Nephron (organoid): ENCODE measurements at regions not wholly inside any gene's neighbourhood (a gene's known extent, or its start where the extent isn't known, plus 50 kb on each side); places are given as distances from the start of the nearest gene placed in this dataset.

Source experiments
- H3K27ac Mint-ChIP-seq, 3 experiments: 2 replicates each; pipeline ENCODE4 v1.8.0; 2020; ENCODE audit warnings: mixed read lengths in 3 of 3, mild to moderate bottlenecking in 2 of 3, moderate library complexity in 1 of 3
- H3K27me3 Mint-ChIP-seq: 2 replicates; pipeline ENCODE4 v1.8.0; 2021; ENCODE audit warnings: low read depth, mild to moderate bottlenecking, moderate library complexity, mixed read lengths
- H3K36me3 Mint-ChIP-seq: 2 replicates; pipeline ENCODE4 v1.8.0; 2020; ENCODE audit warnings: low read depth, mixed read lengths
- H3K4me1 Mint-ChIP-seq: 2 replicates; pipeline ENCODE4 v1.8.0; 2020; ENCODE audit warnings: mixed read lengths
- H3K4me3 Mint-ChIP-seq, 3 experiments: 2 replicates each; pipeline ENCODE4 v1.8.0; 2020; ENCODE audit warnings: mild to moderate bottlenecking in 3 of 3, mixed read lengths in 3 of 3, moderate library complexity in 2 of 3
- H3K9me3 Mint-ChIP-seq: 2 replicates; pipeline ENCODE4 v1.8.0; 2020; ENCODE audit warnings: mixed read lengths
- TF ChIP-seq, protein P1 (sequence below), 3 experiments: fragments of 200-600 bp; sonication (generic); IDR thresholded peaks; one replicate each; pipeline ENCODE4 v1.5.0; 2021; ENCODE audit warnings: antibody characterized with exemption in 3 of 3; ENCODE audit not compliant: unreplicated experiment in 3 of 3

DNA sequence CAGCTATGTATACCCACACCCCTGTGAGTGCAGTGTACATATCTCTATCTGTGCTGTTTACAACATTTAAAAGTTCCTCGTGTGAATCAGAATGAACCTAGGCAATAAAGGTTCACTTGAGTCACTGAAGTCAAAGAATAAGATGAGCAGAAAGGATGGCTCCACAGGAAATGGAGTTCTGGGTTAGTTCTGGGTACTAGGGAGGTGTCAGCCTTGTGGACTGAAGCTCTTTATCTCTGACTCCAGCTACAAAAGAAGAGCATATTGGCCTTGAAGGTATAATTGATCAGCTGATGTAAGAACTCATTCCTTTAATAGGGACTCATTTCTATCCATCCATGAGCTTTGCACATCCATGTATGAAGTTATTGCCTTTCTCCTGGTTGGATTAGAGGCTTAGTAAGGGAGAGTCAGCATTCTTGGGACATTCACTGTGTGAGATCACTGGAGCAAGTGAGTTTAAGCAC lies 73.9 kb upstream of the BACH2 start:
- H3K27me3 Mint-ChIP-seq, result no peaks in the 10 kb centered on the region

DNA sequence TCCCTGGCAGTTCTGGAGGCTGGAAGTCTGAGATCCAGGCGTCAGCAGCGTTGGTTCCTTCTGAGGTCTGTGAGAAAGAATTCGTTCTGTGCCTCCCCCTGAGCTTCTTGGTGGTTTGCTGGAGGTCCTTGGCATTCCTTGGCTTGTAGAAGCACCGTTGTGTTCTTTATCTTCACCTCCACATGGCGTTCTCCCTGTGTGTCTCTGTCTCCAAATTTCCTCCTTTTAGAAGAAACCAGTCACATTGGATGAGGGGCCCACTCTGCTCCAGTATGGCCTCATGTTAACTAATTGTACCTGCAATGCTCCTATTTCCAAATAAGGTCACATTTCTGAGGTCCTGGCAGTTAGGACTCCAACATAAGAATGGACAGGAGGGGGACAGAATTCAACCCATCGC lies 73.0 kb upstream of the BACH2 start:
- H3K36me3 Mint-ChIP-seq, result no peaks in the 10 kb centered on the region
- H3K4me1 Mint-ChIP-seq, result peaks cover 36% of the 10 kb centered on the region
- H3K27me3 Mint-ChIP-seq, result no peaks in the 10 kb centered on the region
- H3K9me3 Mint-ChIP-seq, result peaks cover 4% of the 10 kb centered on the region
- H3K27ac Mint-ChIP-seq, result peak overlapping the region in 2 of 3 experiments; percentile 71 to 87
- TF ChIP-seq, protein P1, sequence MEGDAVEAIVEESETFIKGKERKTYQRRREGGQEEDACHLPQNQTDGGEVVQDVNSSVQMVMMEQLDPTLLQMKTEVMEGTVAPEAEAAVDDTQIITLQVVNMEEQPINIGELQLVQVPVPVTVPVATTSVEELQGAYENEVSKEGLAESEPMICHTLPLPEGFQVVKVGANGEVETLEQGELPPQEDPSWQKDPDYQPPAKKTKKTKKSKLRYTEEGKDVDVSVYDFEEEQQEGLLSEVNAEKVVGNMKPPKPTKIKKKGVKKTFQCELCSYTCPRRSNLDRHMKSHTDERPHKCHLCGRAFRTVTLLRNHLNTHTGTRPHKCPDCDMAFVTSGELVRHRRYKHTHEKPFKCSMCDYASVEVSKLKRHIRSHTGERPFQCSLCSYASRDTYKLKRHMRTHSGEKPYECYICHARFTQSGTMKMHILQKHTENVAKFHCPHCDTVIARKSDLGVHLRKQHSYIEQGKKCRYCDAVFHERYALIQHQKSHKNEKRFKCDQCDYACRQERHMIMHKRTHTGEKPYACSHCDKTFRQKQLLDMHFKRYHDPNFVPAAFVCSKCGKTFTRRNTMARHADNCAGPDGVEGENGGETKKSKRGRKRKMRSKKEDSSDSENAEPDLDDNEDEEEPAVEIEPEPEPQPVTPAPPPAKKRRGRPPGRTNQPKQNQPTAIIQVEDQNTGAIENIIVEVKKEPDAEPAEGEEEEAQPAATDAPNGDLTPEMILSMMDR (IDR thresholded peaks at IDR 0.05; ENCODE audit: unreplicated experiment in 3 of 3), result no peak
- no peak overlapping the region for H3K4me3 Mint-ChIP-seq

More for the DNA sequence above, 73.9 kb upstream of the BACH2 start:
- peaks cover 33% of the 10 kb centered on the region for H3K4me1 Mint-ChIP-seq
- peak overlapping the region in 1 of 3 experiments; percentile 3 for H3K27ac Mint-ChIP-seq
- H3K4me3 Mint-ChIP-seq, result no peak overlapping the region
- H3K9me3 Mint-ChIP-seq, result peaks cover 4% of the 10 kb centered on the region
- H3K36me3 Mint-ChIP-seq, result no peaks in the 10 kb centered on the region
- TF ChIP-seq, protein P1 (IDR thresholded peaks at IDR 0.05; ENCODE audit: unreplicated experiment in 3 of 3), result no peak

DNA sequence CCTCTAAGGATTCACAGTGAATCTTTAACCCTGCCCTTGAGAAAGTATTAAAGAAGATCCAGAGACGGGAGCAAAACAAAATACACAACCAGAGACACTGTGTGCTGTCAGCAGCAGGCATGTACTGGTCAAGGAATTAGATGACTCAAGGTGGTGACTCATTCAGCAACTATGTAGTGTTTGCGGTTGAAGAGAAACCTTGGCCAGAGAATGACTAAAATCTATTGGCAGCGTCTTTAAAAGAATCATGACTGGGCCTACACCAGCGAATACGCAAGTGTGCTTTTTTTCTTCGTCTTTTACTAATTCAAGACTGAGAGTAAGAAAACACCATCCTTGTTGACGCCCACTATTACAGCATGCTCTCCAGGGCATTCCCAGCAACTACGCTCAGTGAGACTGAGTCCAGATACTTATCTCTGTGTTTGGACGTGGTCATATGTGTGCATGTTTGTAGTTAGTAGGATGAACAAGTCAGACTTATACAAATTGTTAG lies 72.4 kb upstream of the BACH2 start:
- peaks cover 4% of the 10 kb centered on the region for H3K9me3 Mint-ChIP-seq
- no peaks in the 10 kb centered on the region for H3K36me3 Mint-ChIP-seq
- TF ChIP-seq, protein P1 (IDR thresholded peaks at IDR 0.05; ENCODE audit: unreplicated experiment in 3 of 3), result no peak
- no peaks in the 10 kb centered on the region for H3K27me3 Mint-ChIP-seq
- H3K4me1 Mint-ChIP-seq, result peaks cover 42% of the 10 kb centered on the region
- peak overlapping the region; percentile 30 to 87 (median 71) for H3K27ac Mint-ChIP-seq
- H3K4me3 Mint-ChIP-seq, result peak overlapping the region in 1 of 3 experiments; percentile 4

DNA sequence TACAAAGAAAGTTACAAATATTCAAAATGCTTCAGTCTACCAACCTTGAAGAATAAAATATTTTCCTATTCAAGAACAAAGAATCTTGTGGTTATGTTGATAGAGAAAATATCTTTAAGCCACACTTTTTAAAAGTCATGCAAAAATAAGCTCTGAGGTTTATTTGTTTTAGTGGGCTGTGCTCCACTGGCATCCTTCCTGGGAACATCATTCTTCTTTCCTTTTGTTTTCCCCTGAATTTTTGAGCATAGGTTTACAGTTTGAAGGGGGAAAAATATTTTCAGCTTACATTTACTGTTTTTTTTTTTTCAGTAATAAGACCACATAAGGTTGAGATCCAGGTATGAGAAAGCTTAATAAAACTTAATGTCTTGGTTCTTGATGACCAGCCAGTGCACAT lies 72.0 kb upstream of the BACH2 start:
- Mint-ChIP-seq H3K9me3 (peaks cover 4% of the 10 kb centered on the region), H3K36me3 (no peaks in the 10 kb centered on the region), H3K4me3 (peak overlapping the region in 1 of 3 experiments; percentile 4), H3K4me1 (peaks cover 46% of the 10 kb centered on the region), H3K27me3 (no peaks in the 10 kb centered on the region), H3K27ac (peak overlapping the region; percentile 30 to 87 (median 71))
- TF ChIP-seq, protein P1 (IDR thresholded peaks at IDR 0.05; ENCODE audit: unreplicated experiment in 3 of 3), result no peak

DNA sequence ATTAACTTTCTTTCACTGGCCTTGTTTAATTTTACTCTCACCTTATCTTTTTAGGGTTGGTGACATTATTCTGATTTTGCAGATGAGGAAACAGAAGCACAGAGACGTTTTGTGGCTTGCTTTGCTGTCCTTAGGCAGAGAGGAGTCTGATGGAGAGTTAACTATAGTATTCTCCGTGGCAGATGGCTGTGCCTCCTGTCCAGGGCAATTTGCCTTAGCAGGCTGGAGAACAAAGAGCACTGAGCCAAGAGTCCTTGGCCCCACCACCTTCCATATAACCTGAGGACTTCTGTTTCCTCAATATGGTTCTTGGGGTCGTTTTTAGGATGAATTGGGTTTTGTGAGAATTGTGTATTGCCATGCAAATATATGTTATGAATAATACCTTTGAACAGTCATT lies 71.4 kb upstream of the BACH2 start:
- Mint-ChIP-seq H3K4me1 (peaks cover 52% of the 10 kb centered on the region), H3K9me3 (peaks cover 4% of the 10 kb centered on the region), H3K36me3 (no peaks in the 10 kb centered on the region), H3K27ac (no peak overlapping the region), H3K4me3 (no peak overlapping the region), H3K27me3 (no peaks in the 10 kb centered on the region)
- TF ChIP-seq, protein P1 (IDR thresholded peaks at IDR 0.05; ENCODE audit: unreplicated experiment in 3 of 3), result no peak

DNA sequence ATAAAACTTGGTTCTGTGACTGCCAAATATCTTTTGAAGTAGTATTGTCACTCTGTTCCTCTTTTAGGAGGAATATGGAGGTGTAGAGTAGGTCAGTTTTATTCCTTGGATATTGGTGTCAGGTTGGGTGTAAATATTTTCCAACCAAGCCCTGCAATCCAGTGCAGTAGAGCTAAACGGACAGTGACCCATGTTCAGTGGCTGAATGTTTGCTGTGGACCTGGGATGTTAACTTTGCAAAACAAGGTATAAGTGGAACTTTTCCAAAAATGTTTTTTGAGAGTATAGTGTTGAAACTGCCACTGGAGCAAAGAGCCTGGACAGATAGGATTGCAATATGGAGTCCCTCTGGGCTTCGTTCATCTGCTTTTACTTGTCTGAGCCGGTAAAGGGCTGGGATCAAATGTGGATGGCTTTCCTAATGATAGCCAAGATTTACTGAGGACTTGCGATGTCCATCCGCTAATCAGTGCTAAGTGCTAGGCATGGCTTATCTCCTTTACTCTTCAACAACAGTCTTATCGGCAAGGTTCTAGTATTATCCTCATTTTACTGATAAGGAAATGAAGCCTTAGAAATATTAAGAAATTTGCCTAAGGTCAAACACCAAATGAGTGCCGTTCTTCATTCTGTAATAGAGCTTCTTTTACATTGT lies 69.0 kb upstream of the BACH2 start:
- Mint-ChIP-seq H3K4me3 (no peak overlapping the region), H3K9me3 (peaks cover 4% of the 10 kb centered on the region), H3K27me3 (no peaks in the 10 kb centered on the region), H3K27ac (peak overlapping the region; percentile 53 to 92 (median 79)), H3K4me1 (peaks cover 52% of the 10 kb centered on the region), H3K36me3 (no peaks in the 10 kb centered on the region)
- TF ChIP-seq, protein P1 (IDR thresholded peaks at IDR 0.05; ENCODE audit: unreplicated experiment in 3 of 3), result no peak
